PFSK-1 (cell line): ENCODE measurements at regions not wholly inside any gene's neighbourhood (a gene's known extent, or its start where the extent isn't known, plus 50 kb on each side); places are given as distances from the start of the nearest gene placed in this dataset.

Experiments
- FOXP2 ChIP-seq: optimal IDR thresholded peaks from 2 replicates; pipeline ENCODE3; 2011; ENCODE audit warnings: borderline replicate concordance, control low read depth, inconsistent platforms; ENCODE audit not compliant: insufficient read depth; ENCODE audit errors: extremely low read length, extremely low read depth
- POLR2AphosphoS5 ChIP-seq: IDR thresholded peaks from 2 replicates; pipeline ENCODE4 v1.6.1; 2012; ENCODE audit warnings: low read depth, mild to moderate bottlenecking, control low read depth, low read length, moderate library complexity
- SIN3A ChIP-seq: IDR thresholded peaks from 2 replicates; pipeline ENCODE4 v1.6.1; 2012; ENCODE audit warnings: mild to moderate bottlenecking, low read length, moderate library complexity, borderline replicate concordance; ENCODE audit not compliant: insufficient read depth
- TAF1 ChIP-seq: IDR thresholded peaks from 2 replicates; pipeline ENCODE4 v1.6.1; 2012; ENCODE audit warnings: low read length, control low read depth, borderline replicate concordance; ENCODE audit not compliant: insufficient read depth
- TF ChIP-seq, protein P1 (sequence below), 2 experiments: IDR thresholded peaks; 2 replicates each; pipeline versions ENCODE4 v1.6.1 to v1.8.0; 2011 to 2012; ENCODE audit warnings: low read depth in 2 of 2, low read length in 2 of 2, control low read depth in 1 of 2, inconsistent platforms in 1 of 2, mild to moderate bottlenecking in 1 of 2, moderate library complexity in 1 of 2; ENCODE audit not compliant: insufficient read depth in 1 of 2

GRCh38 chr11:96986516-96986915 lies 596.7 kb downstream of the JRKL start:
- TF ChIP-seq POLR2AphosphoS5: no peak

GRCh38 chr11:96990914-96991313 lies 601.1 kb downstream of the JRKL start:
- TF ChIP-seq POLR2AphosphoS5: no peak
- TF ChIP-seq SIN3A: no peak
- TF ChIP-seq TAF1: no peak
- TF ChIP-seq FOXP2: no peak
- TF ChIP-seq, protein P1, sequence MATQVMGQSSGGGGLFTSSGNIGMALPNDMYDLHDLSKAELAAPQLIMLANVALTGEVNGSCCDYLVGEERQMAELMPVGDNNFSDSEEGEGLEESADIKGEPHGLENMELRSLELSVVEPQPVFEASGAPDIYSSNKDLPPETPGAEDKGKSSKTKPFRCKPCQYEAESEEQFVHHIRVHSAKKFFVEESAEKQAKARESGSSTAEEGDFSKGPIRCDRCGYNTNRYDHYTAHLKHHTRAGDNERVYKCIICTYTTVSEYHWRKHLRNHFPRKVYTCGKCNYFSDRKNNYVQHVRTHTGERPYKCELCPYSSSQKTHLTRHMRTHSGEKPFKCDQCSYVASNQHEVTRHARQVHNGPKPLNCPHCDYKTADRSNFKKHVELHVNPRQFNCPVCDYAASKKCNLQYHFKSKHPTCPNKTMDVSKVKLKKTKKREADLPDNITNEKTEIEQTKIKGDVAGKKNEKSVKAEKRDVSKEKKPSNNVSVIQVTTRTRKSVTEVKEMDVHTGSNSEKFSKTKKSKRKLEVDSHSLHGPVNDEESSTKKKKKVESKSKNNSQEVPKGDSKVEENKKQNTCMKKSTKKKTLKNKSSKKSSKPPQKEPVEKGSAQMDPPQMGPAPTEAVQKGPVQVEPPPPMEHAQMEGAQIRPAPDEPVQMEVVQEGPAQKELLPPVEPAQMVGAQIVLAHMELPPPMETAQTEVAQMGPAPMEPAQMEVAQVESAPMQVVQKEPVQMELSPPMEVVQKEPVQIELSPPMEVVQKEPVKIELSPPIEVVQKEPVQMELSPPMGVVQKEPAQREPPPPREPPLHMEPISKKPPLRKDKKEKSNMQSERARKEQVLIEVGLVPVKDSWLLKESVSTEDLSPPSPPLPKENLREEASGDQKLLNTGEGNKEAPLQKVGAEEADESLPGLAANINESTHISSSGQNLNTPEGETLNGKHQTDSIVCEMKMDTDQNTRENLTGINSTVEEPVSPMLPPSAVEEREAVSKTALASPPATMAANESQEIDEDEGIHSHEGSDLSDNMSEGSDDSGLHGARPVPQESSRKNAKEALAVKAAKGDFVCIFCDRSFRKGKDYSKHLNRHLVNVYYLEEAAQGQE (IDR thresholded peaks at IDR 0.05; ENCODE audit: insufficient read depth in 1 of 2, low read depth in 2 of 2, low read length in 2 of 2): no peak

GRCh38 chr11:97000481-97000880 lies 610.7 kb downstream of the JRKL start:
- TF ChIP-seq TAF1: no peak
- no peak for TF ChIP-seq POLR2AphosphoS5
- no peak for TF ChIP-seq SIN3A
- no peak for TF ChIP-seq FOXP2
- TF ChIP-seq, protein P1 (IDR thresholded peaks at IDR 0.05; ENCODE audit: insufficient read depth in 1 of 2, low read depth in 2 of 2, low read length in 2 of 2): no peak

DNA sequence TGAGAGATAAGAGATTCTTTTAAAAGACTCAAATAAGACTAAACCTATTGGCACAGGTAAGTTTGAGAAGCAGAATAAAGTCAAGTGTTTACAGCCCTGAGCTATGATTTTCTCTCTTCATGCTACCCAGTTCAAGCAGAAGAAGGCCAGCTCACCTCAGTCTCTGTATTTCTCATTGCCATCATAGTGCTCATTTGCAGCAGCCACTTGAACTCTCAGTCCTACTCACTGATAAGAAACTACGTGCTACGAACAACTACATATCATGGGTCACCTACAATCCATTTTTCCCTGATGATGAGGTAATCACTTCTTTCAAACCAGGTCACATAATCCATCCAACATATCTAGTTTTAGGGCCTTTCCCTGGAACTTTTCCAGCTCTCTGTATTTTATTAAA lies 617.5 kb downstream of the JRKL start:
- TF ChIP-seq SIN3A (no peak), TAF1 (no peak), FOXP2 (no peak), POLR2AphosphoS5 (no peak)
- TF ChIP-seq, protein P1 (IDR thresholded peaks at IDR 0.05; ENCODE audit: insufficient read depth in 1 of 2, low read depth in 2 of 2, low read length in 2 of 2): no peak

- TF ChIP-seq, protein P1 (IDR thresholded peaks at IDR 0.05; ENCODE audit: insufficient read depth in 1 of 2, low read depth in 2 of 2, low read length in 2 of 2): no peak
- no peak for TF ChIP-seq TAF1
Observed at GRCh38 chr11:97009613-97010012, 619.8 kb downstream of the JRKL start.
